Epidermal melanocyte (primary cell): ENCODE measurements at regions not wholly inside any gene's neighbourhood (a gene's known extent, or its start where the extent isn't known, plus 50 kb on each side); places are given as distances from the start of the nearest gene placed in this dataset.
"Not testable (repeated sequence)": the region's sequence is repeated elsewhere in the genome, so short reads cannot be mapped to it uniquely, and the experiment has no call there.

ENCODE experiments used
- DNase-seq: peaks from one replicate; pipeline ENCODE4 v3.0.0; 2011; ENCODE audit warnings: low spot score; ENCODE audit not compliant: insufficient read length

- DNase-seq = no peak
Observed at GRCh38 chr2:184314829-184315228, 283.5 kb upstream of the ZNF804A start.

- DNase-seq = no peak
Observed at GRCh38 chr2:184316921-184317320, 281.4 kb upstream of the ZNF804A start.

- no peak for DNase-seq
Observed at GRCh38 chr2:184322615-184323014, 275.7 kb upstream of the ZNF804A start.

GRCh38 chr2:184326066-184326465 is 272.3 kb upstream of the ZNF804A start:
- no peak for DNase-seq

- not testable (repeated sequence) for DNase-seq
Observed at GRCh38 chr2:184327805-184328204, 270.5 kb upstream of the ZNF804A start.

- not testable (repeated sequence) for DNase-seq
Observed at GRCh38 chr2:184330561-184330960, 267.8 kb upstream of the ZNF804A start.

GRCh38 chr2:184336688-184337087 is 261.6 kb upstream of the ZNF804A start:
- DNase-seq = no peak

GRCh38 chr2:184338771-184339170 is 259.6 kb upstream of the ZNF804A start:
- DNase-seq = no peak

GRCh38 chr2:184339966-184340365 is 258.4 kb upstream of the ZNF804A start:
- no peak for DNase-seq

- no peak for DNase-seq
Observed at GRCh38 chr2:184346338-184346862, 251.9 kb upstream of the ZNF804A start.

- DNase-seq = no peak
Observed at GRCh38 chr2:184351126-184351525, 247.2 kb upstream of the ZNF804A start.

GRCh38 chr2:184357033-184357432 is 241.3 kb upstream of the ZNF804A start:
- no peak for DNase-seq

- DNase-seq = no peak
Observed at GRCh38 chr2:184359379-184359778, 238.9 kb upstream of the ZNF804A start.

- DNase-seq = no peak
Observed at GRCh38 chr2:184363213-184363612, 235.1 kb upstream of the ZNF804A start.

- DNase-seq = no peak
Observed at GRCh38 chr2:184367211-184367610, 231.1 kb upstream of the ZNF804A start.

GRCh38 chr2:184369307-184369706 is 229.0 kb upstream of the ZNF804A start:
- no peak for DNase-seq

GRCh38 chr2:184370954-184371353 is 227.4 kb upstream of the ZNF804A start:
- no peak for DNase-seq

- DNase-seq = no peak
Observed at GRCh38 chr2:184371641-184372040, 226.7 kb upstream of the ZNF804A start.

- no peak for DNase-seq
Observed at GRCh38 chr2:184372484-184372883, 225.8 kb upstream of the ZNF804A start.

- DNase-seq = no peak
Observed at GRCh38 chr2:184394642-184395041, 203.7 kb upstream of the ZNF804A start.

- DNase-seq = no peak
Observed at GRCh38 chr2:184402381-184402780, 195.9 kb upstream of the ZNF804A start.

- DNase-seq = not testable (repeated sequence)
Observed at GRCh38 chr2:184407041-184407630, 191.2 kb upstream of the ZNF804A start.

- no peak for DNase-seq
Observed at GRCh38 chr2:184410160-184410559, 188.2 kb upstream of the ZNF804A start.

- DNase-seq = no peak
Observed at GRCh38 chr2:184413221-184413620, 185.1 kb upstream of the ZNF804A start.
